ENCODE measurements at regions not wholly inside any gene's neighbourhood (a gene's known extent, or its start where the extent isn't known, plus 50 kb on each side); places are given as distances from the start of the nearest gene placed in this dataset.

GRCh38 chr3:168213920-168214319, 118.2 kb upstream of the GOLIM4 start:
- DNase-seq: no peak

DNA sequence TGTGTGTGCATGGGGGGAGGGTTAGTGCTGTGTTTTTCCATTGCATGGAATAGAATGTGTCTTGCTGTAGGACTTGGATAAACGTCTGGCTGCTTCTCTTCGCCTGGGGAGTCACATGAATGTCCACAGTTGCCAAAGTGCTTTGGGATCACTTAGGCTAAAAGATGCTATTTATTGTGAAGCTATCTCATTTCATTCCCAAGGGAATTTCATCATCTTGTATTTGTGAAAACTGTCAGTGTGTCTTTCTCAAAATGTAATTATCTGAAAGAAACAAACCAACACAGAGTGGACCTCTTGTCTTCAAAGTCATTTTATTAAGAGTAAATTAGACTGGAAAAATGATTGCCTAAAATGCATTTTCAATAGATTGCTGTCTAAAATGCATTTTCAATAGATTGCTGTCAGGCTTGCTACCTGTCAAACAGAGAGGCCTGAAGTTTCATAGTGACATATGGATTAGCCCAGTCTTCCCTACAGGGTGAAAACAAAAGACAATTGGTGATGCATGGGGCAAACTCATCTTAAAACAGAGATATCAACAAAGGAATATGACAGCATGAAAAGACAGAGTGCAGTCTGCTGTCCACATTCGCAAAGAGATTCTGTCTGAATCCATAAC, 117.1 kb upstream of the GOLIM4 start:
- DNase-seq: peak in 2 of 3 experiments; percentile 51 to 52

GRCh38 chr3:168205451-168205850, 109.7 kb upstream of the GOLIM4 start:
- no peak for DNase-seq

- DNase-seq: peak in 2 of 3 experiments; percentile 25 to 62
Observed at GRCh38 chr3:168197162-168197561, 101.4 kb upstream of the GOLIM4 start.

DNA sequence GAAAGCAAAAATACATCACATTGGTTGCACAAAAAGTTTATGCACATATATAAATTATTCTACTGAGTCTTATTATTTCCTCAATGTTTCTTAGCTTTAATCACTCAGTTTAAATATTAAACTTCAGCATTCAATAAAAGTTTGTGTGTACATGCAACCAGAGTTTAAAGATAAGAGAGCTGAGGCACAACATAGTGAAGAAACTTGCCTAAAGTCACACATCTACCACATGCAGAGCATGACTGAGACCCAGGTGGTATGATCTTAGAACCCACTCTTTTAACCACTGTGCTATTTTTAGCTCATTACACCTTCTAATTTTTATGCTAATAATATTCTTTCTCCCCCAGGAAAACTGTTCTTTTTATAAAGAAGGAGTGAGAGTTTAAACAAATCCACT, 96.1 kb upstream of the GOLIM4 start:
- no peak for DNase-seq

DNA sequence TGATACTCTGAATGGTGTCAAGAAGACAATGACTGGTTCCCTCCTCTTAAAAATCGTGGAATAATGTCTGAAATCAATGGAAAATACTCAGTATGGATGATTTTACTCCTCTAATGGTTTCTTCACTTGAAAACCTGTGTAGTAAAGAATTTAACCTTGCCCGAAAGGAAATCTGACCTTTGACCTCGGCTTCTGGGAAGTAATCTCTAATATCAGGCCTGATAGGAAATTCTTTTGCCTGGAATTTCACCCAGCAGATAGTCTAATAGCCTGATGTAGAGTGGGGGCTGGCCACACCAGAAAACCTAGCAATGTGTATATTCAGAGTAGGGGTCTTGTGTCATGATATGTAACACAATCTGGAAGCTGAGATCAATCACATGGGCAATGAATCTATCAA, 91.5 kb upstream of the GOLIM4 start:
- DNase-seq: no peak

DNA sequence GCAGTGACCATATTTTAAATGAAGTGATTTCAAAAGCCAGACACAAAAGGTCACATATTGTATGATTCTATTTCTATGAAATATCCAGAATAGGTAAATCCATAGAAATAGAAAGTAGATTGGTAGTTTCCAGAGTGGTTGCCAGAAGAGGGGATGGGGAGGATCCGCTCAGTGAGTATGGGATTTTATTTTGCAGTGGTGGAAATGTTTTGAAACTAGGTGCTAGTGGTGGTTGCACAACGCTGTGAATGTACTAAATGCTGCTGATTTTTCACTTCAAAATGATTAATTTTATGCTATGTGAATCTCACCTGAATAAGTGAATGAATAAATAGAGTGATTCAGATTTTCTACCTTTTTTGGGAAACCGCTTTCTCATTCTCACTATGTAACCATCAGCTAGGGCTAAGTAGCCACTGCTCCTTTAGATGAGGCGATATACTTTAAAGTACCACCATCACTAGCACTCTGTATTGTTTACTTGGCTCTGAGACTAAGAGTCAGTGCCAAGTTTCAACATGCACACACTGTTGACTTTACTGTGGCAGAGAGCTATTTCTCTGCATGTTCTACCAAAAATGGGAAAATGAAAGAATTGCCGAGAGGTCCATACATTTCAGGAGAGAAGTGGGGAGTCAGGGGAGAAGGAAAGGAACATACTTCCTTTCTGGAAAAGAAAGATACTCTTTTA, 90.7 kb upstream of the GOLIM4 start:
- DNase-seq: no peak

DNA sequence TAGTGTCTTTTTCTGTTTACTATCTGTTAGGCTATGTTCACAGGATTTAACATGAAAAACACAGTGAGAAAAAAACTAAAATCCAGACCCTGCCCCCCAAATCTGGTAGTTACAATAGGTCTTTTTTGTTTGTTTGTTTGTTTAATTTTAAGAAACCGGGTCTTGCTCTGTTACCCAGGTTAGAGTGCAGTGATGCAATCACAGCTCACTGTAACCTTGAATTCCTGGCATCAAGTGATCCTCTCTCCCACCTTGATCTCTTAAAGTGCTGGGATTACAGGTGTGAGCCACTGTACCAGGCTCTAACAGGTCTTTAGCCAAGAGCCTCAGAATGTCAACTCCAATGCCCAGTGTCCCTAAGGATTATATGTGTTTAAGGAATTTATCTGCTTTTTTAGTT, 88.0 kb upstream of the GOLIM4 start:
- DNase-seq: no peak

- DNase-seq: no peak
Observed at GRCh38 chr3:168168743-168169142, 73.0 kb upstream of the GOLIM4 start.

DNA sequence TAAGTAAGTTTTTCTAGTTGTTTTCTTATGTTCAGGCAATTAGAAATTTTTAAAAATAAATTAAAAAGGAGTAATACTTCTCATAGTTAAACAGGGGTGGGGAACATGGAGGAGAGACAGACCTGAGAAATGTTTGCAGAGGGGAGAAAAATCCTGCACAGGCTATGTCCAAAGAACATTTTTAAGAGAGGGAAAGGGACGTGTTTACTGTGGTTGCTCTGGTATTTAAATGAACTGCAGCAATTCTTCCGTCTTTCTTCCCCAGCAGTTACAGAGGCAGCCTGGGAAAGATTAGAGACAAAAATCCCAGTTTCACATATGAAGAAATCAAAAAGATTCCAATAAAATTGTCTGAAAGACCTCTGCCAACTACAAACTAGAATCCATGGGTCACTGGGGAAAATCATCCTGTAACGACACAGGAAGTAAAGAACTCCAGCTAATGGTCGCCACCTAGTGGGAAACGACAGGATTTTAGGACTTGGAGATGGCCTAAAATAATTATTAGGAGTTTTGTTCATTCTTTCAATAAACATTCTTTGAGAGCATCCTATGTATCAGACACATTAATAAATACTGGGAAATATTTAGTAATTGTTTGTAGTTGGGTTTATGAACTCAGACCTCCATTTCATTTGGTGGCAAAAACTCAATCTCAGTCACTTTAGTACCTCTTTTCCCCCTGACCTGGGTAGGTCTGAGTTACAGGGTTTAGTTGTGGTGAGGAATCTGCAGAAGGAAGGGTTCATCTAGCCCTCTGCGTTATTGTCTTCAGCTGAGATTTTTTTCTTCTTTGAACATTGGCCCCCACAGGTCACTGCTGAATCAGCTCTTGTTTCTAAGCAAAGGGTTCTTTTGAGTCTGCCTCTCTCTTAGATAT, 69.9 kb upstream of the GOLIM4 start:
- peak; percentile 63 to 92 (median 73) for DNase-seq

DNA sequence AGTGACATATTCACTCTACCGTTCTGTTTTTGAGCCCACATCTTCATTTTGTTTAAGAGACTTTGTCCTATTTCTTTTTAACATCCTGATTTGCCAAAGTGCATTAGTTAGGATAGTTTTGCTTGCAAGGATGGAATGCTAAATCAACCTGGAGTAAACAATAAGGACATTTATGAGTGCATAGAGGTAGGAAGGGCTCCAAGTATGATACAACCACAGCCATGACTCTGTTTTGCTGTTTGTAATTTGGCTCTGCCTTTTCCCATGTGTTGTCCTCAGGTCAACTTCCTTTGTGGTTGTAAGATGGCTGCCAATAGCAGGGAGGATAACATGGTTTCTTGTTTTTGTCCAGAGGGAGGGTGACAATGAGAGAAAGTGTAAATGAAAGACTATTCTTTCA, 66.4 kb upstream of the GOLIM4 start:
- no peak for DNase-seq

GRCh38 chr3:168161696-168162095, 66.0 kb upstream of the GOLIM4 start:
- no peak for DNase-seq

DNA sequence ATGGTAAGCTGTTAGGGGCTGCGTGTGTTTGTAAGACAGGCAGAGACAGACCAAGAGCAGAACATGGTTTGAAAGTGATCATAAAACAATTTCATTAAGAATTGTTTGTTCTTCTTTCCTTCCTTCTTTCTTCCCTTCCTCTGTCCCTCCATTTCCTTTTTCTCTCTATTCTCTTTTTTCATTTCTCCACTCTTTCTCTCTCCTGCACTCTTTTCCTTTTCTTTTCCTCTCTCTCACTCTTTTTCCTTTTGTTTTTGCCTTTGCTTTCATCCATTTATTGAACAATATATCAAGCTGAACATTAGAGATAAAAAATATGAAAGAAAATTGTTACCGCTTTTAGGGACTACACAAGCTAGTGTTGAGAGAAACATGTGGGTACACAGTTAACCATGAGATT, 62.2 kb upstream of the GOLIM4 start:
- no peak for DNase-seq

DNA sequence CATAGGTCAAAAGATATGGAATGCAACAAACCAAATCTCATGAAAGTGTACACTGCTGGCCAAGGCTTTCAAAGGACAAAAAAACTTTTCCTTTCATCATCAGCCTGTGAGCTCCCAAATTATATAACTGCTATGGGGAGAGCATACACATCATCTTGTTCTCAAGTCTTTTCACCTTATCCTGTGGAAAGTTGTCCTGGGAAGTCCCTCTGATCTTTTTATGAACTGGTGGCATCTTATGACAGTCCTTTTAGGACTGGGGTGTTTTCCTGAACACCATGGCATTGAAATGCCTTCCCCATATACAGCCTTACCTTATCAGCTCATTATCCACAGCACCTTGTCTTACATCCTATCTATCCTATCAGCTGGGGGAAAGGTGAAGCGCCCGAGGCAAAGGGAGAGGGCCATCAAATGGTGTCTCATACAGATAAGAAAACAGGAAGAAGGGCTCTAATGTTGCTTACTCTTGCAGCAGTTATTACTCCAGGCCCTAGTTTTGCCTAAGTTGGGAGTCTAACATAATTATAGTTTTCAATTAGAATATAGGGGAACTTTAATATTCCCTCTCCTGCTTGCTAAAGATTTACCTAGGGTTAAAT, 61.5 kb upstream of the GOLIM4 start:
- no peak for DNase-seq

DNA sequence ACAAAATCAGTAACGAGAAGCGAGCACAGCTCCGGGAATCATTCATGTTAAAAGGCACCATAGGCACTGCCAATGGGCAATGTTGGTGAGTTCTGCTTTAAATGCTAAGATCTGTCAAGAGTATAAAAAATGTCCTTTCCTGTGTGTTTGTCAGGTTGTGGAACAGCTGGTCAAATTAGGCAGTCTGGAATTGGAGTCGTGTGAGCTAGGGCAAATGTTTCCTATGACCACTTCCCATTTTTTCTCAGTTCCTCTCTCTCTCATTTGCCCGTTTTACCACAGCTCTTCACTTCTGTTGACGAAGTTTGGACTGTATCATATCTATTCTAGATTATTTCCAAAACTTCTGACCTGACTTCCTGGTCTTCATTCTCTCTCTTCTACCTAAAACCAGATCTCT, 60.8 kb upstream of the GOLIM4 start:
- no peak for DNase-seq

- no peak for DNase-seq
Observed at GRCh38 chr3:168155303-168155702, 59.6 kb upstream of the GOLIM4 start.

- no peak for DNase-seq
Observed at GRCh38 chr3:168154089-168154488, 58.4 kb upstream of the GOLIM4 start.

GRCh38 chr3:168152149-168152548, 56.4 kb upstream of the GOLIM4 start:
- DNase-seq: no peak

All from NCI-H1417 (cell line).